ENCODE measurements at regions not wholly inside any gene's neighbourhood (a gene's known extent, or its start where the extent isn't known, plus 50 kb on each side); places are given as distances from the start of the nearest gene placed in this dataset.

DNA sequence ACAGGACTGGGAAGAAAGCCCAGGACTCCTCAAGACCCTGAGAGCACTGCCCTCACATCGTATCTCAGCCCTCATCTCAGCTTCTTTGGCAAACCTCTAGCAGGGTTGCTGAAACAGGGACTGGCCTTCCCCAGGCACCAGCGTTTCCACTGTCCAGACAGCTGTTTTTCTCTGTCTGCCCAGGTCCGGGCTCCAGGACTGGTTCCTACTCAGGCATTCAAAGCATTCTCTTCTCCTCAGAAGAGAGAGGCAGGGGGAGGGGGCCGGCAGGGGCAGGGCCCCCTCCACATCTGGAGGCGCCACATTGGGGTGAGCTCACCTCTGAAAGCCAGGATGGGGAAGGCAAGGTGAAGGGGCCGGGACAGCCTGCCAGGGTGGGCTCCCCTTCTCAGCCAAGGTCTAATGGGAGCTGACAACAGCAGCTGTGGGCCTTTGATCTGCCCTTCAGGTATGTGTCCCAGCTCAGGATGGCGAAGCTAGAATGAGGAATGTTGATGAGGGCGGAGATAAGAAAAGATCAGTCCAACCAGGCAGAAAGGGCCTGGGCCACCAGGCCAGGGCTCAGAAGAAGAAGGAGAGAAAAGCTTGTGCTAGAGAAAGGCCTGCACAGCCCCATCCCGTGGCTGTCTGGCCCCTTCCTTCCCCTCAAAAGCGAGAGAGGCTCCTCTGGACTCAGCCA, 60.4 kb downstream of the PJA1 start:
- Histone ChIP-seq H3K36me3 (ENCODE audit: control insufficient read depth, insufficient read depth, low read length) (no peaks in the 10 kb centered on the region), H3K4me1 (ENCODE audit: control insufficient read depth, insufficient read depth, low read length) (peaks cover 2% of the 10 kb centered on the region; the same call in 1 of the 2 replicates), H2BK5ac (ENCODE audit: low read depth, low read length, poor library complexity, severe bottlenecking) (no peak overlapping the region), H2BK15ac (ENCODE audit: low read depth, low read length) (no peak overlapping the region), H3K4me2 (ENCODE audit: low read depth, low read length) (no peak overlapping the region), H3K18ac (ENCODE audit: low read depth, low read length) (no peak overlapping the region), H3K9me1 (ENCODE audit: insufficient read depth, low read length) (no peaks in the 10 kb centered on the region), H3K27me3 (ENCODE audit: control insufficient read depth, insufficient read depth, low read length) (peaks cover 19% of the 10 kb centered on the region), H3K23ac (ENCODE audit: low read depth, low read length) (no peak overlapping the region), H3K4ac (ENCODE audit: low read depth, low read length) (no peak overlapping the region), H3K9ac (ENCODE audit: low read depth, low read length) (no peak overlapping the region), H3K79me1 (ENCODE audit: low read depth in 1 of 2, low read length in 2 of 2) (no peaks in the 10 kb centered on the region), H3K56ac (ENCODE audit: extremely low read depth, insufficient read depth, low read length) (no peak overlapping the region), H3K14ac (replicated peaks; ENCODE audit: low read depth, low read length) (no peak overlapping the region), H2AFZ (replicated peaks; ENCODE audit: low read length, poor library complexity) (no peak overlapping the region), H4K5ac (ENCODE audit: low read depth, low read length) (no peak overlapping the region), H4K91ac (ENCODE audit: insufficient read depth, low read depth, low read length) (no peak overlapping the region), H2AK9ac (replicated peaks; ENCODE audit: low read depth, low read length, poor library complexity) (no peak overlapping the region), H3K27ac (ENCODE audit: insufficient read depth, low read length) (no peak overlapping the region), H4K20me1 (ENCODE audit: insufficient read depth, low read length) (0 out of 2 replicates have a peak, but pooled peaks cover 5% of the 10 kb centered on the region), H3K9me3 (ENCODE audit: control insufficient read depth, insufficient read depth, low read length) (no peaks in the 10 kb centered on the region; the same call in 1 of the 2 replicates), H2BK20ac (ENCODE audit: low read depth, low read length) (no peak overlapping the region), H2BK120ac (ENCODE audit: low read depth, low read length) (no peak overlapping the region), H2AK5ac (ENCODE audit: low read depth, low read length) (no peak overlapping the region), H4K8ac (ENCODE audit: low read depth in 2 of 2, low read length in 2 of 2) (no peak overlapping the region), H3K4me3 (ENCODE audit: insufficient read depth, low read depth, low read length) (no peak overlapping the region)
- intact Hi-C loops (cut with micrococcal nuclease) (no loop called here), dilution Hi-C loops (cut with HindIII; ENCODE audit: low sequenced_read_pairs, unreplicated experiment) (no loop called here), in situ Hi-C loops (cut with MboI; ENCODE audit: low sequenced_read_pairs) (no loop called here)
- POLR2A ChIA-PET (ENCODE audit: unreplicated experiment): no interaction called here
- CTCF ChIA-PET: no interaction called here
- no peak for ATAC-seq (ENCODE audit: low read depth)
- WGBS, 2 experiments (ENCODE audit: extremely low coverage in 2 of 2, insufficient read length in 1 of 2): 50% methylated on average over 2 of the region's 10 CpGs; no CpG with 5 or more reads in 1 of the 2 experiments
- DNase-seq: no peak
- BruUV-seq (replicated peaks): no TSS peak
- no peak for TF ChIP-seq CEBPB (IDR thresholded peaks at IDR 0.05; ENCODE audit: low read depth, low read length)

Data from IMR-90 (cell line).